ENCODE measurements at regions not wholly inside any gene's neighbourhood (a gene's known extent, or its start where the extent isn't known, plus 50 kb on each side); places are given as distances from the start of the nearest gene placed in this dataset.
"Not testable (repeated sequence)": the region's sequence is repeated elsewhere in the genome, so short reads cannot be mapped to it uniquely, and the experiment has no call there.

GRCh38 chr2:195552581-195552980, 104.4 kb upstream of the SLC39A10 start:
- no peaks in the 10 kb centered on the region for H3K9me3 ChIP-seq (ENCODE audit: low read length)
- no peak overlapping the region for H3K9ac ChIP-seq (ENCODE audit: low read length)
- no peaks in the 10 kb centered on the region for H3K27me3 ChIP-seq (ENCODE audit: low read length)
- no peaks in the 10 kb centered on the region for H3K79me2 ChIP-seq (ENCODE audit: low read length)
- H2AFZ ChIP-seq (ENCODE audit: low read length) = peak overlapping the region; percentile 17; the same call in 1 of the 2 replicates
- H3K4me3 ChIP-seq (ENCODE audit: low read length) = no peak overlapping the region
- no peak overlapping the region for H3K27ac ChIP-seq (ENCODE audit: low read length)
- H3K36me3 ChIP-seq (ENCODE audit: insufficient read depth, low read length) = no peaks in the 10 kb centered on the region
- H3K4me2 ChIP-seq (ENCODE audit: low read depth, low read length, poor library complexity, severe bottlenecking) = no peak overlapping the region
- no peaks in the 10 kb centered on the region for H3K9me2 ChIP-seq (replicated peaks; ENCODE audit: insufficient read depth, low read length)
- DNase-seq = no peak
- H4K20me1 ChIP-seq (ENCODE audit: insufficient read depth, low read depth, low read length) = no peaks in the 10 kb centered on the region
- H3K4me1 ChIP-seq (ENCODE audit: low read length) = peaks cover 10% of the 10 kb centered on the region

GRCh38 chr2:195548198-195548940, 108.7 kb upstream of the SLC39A10 start:
- no peak overlapping the region for H3K4me3 ChIP-seq (ENCODE audit: low read length)
- H3K9me2 ChIP-seq (replicated peaks; ENCODE audit: insufficient read depth, low read length) = no peaks in the 10 kb centered on the region
- no peak overlapping the region for H3K9ac ChIP-seq (ENCODE audit: low read length)
- peak; percentile 39 for DNase-seq
- H3K27me3 ChIP-seq (ENCODE audit: low read length) = no peaks in the 10 kb centered on the region
- H3K27ac ChIP-seq (ENCODE audit: low read length) = no peak overlapping the region
- H3K4me2 ChIP-seq (ENCODE audit: low read depth, low read length, poor library complexity, severe bottlenecking) = no peak overlapping the region
- H3K4me1 ChIP-seq (ENCODE audit: low read length) = no peaks in the 10 kb centered on the region
- no peaks in the 10 kb centered on the region for H3K79me2 ChIP-seq (ENCODE audit: low read length)
- H3K36me3 ChIP-seq (ENCODE audit: insufficient read depth, low read length) = no peaks in the 10 kb centered on the region
- no peaks in the 10 kb centered on the region for H4K20me1 ChIP-seq (ENCODE audit: insufficient read depth, low read depth, low read length)
- H2AFZ ChIP-seq (ENCODE audit: low read length) = no peak overlapping the region
- no peaks in the 10 kb centered on the region for H3K9me3 ChIP-seq (ENCODE audit: low read length)

GRCh38 chr2:195547268-195547840, 109.7 kb upstream of the SLC39A10 start:
- not testable (repeated sequence) for H3K9ac ChIP-seq (ENCODE audit: low read length); DNase-seq; H3K4me1 ChIP-seq (ENCODE audit: low read length); H3K9me2 ChIP-seq (replicated peaks; ENCODE audit: insufficient read depth, low read length); H3K4me3 ChIP-seq (ENCODE audit: low read length); H3K27ac ChIP-seq (ENCODE audit: low read length); H3K79me2 ChIP-seq (ENCODE audit: low read length); H3K36me3 ChIP-seq (ENCODE audit: insufficient read depth, low read length); H3K9me3 ChIP-seq (ENCODE audit: low read length); H4K20me1 ChIP-seq (ENCODE audit: insufficient read depth, low read depth, low read length); H3K4me2 ChIP-seq (ENCODE audit: low read depth, low read length, poor library complexity, severe bottlenecking); H3K27me3 ChIP-seq (ENCODE audit: low read length); H2AFZ ChIP-seq (ENCODE audit: low read length)

- Histone ChIP-seq H3K36me3 (ENCODE audit: insufficient read depth, low read length) (no peaks in the 10 kb centered on the region), H3K27me3 (ENCODE audit: low read length) (no peaks in the 10 kb centered on the region), H3K9me3 (ENCODE audit: low read length) (no peaks in the 10 kb centered on the region), H3K27ac (ENCODE audit: low read length) (no peak overlapping the region), H2AFZ (ENCODE audit: low read length) (no peak overlapping the region), H3K9ac (ENCODE audit: low read length) (no peak overlapping the region), H3K79me2 (ENCODE audit: low read length) (no peaks in the 10 kb centered on the region), H4K20me1 (ENCODE audit: insufficient read depth, low read depth, low read length) (no peaks in the 10 kb centered on the region), H3K9me2 (replicated peaks; ENCODE audit: insufficient read depth, low read length) (no peaks in the 10 kb centered on the region), H3K4me3 (ENCODE audit: low read length) (no peak overlapping the region), H3K4me2 (ENCODE audit: low read depth, low read length, poor library complexity, severe bottlenecking) (no peak overlapping the region), H3K4me1 (ENCODE audit: low read length) (no peaks in the 10 kb centered on the region)
- DNase-seq = no peak
These were observed 111.2 kb upstream of the SLC39A10 start for GRCh38 chr2:195545811-195546210.

GRCh38 chr2:195543902-195544894, 112.8 kb upstream of the SLC39A10 start:
- Histone ChIP-seq H2AFZ (ENCODE audit: low read length) (peak overlapping the region; percentile 80), H3K27ac (ENCODE audit: low read length) (no peak overlapping the region), H3K4me2 (ENCODE audit: low read depth, low read length, poor library complexity, severe bottlenecking) (no peak overlapping the region)

GRCh38 chr2:195543063-195543462, 114.0 kb upstream of the SLC39A10 start:
- H2AFZ ChIP-seq (ENCODE audit: low read length) = no peak overlapping the region
- no peaks in the 10 kb centered on the region for H3K9me2 ChIP-seq (replicated peaks; ENCODE audit: insufficient read depth, low read length)
- H3K4me2 ChIP-seq (ENCODE audit: low read depth, low read length, poor library complexity, severe bottlenecking) = no peak overlapping the region
- H3K9me3 ChIP-seq (ENCODE audit: low read length) = no peaks in the 10 kb centered on the region
- H3K27ac ChIP-seq (ENCODE audit: low read length) = no peak overlapping the region
- H3K9ac ChIP-seq (ENCODE audit: low read length) = no peak overlapping the region
- H3K4me1 ChIP-seq (ENCODE audit: low read length) = no peaks in the 10 kb centered on the region
- H3K79me2 ChIP-seq (ENCODE audit: low read length) = no peaks in the 10 kb centered on the region
- no peak for DNase-seq
- H3K36me3 ChIP-seq (ENCODE audit: insufficient read depth, low read length) = no peaks in the 10 kb centered on the region
- H3K27me3 ChIP-seq (ENCODE audit: low read length) = no peaks in the 10 kb centered on the region
- H4K20me1 ChIP-seq (ENCODE audit: insufficient read depth, low read depth, low read length) = no peaks in the 10 kb centered on the region
- no peak overlapping the region for H3K4me3 ChIP-seq (ENCODE audit: low read length)

More at GRCh38 chr2:195543902-195544894, 112.8 kb upstream of the SLC39A10 start:
- H3K9me3 ChIP-seq (ENCODE audit: low read length) = no peaks in the 10 kb centered on the region
- no peaks in the 10 kb centered on the region for H3K4me1 ChIP-seq (ENCODE audit: low read length)
- no peaks in the 10 kb centered on the region for H3K9me2 ChIP-seq (replicated peaks; ENCODE audit: insufficient read depth, low read length)
- H3K79me2 ChIP-seq (ENCODE audit: low read length) = no peaks in the 10 kb centered on the region
- no peak for DNase-seq
- no peaks in the 10 kb centered on the region for H4K20me1 ChIP-seq (ENCODE audit: insufficient read depth, low read depth, low read length)
- H3K36me3 ChIP-seq (ENCODE audit: insufficient read depth, low read length) = no peaks in the 10 kb centered on the region
- no peak overlapping the region for H3K4me3 ChIP-seq (ENCODE audit: low read length)
- H3K9ac ChIP-seq (ENCODE audit: low read length) = no peak overlapping the region
- H3K27me3 ChIP-seq (ENCODE audit: low read length) = no peaks in the 10 kb centered on the region

GRCh38 chr2:195542067-195542466, 115.0 kb upstream of the SLC39A10 start:
- no peaks in the 10 kb centered on the region for H3K79me2 ChIP-seq (ENCODE audit: low read length)
- no peak for DNase-seq
- no peaks in the 10 kb centered on the region for H3K36me3 ChIP-seq (ENCODE audit: insufficient read depth, low read length)
- H3K4me1 ChIP-seq (ENCODE audit: low read length) = no peaks in the 10 kb centered on the region
- H3K9me3 ChIP-seq (ENCODE audit: low read length) = no peaks in the 10 kb centered on the region
- H3K4me2 ChIP-seq (ENCODE audit: low read depth, low read length, poor library complexity, severe bottlenecking) = no peak overlapping the region
- H3K27ac ChIP-seq (ENCODE audit: low read length) = no peak overlapping the region
- no peaks in the 10 kb centered on the region for H4K20me1 ChIP-seq (ENCODE audit: insufficient read depth, low read depth, low read length)
- H3K27me3 ChIP-seq (ENCODE audit: low read length) = no peaks in the 10 kb centered on the region
- no peak overlapping the region for H3K4me3 ChIP-seq (ENCODE audit: low read length)
- no peak overlapping the region for H3K9ac ChIP-seq (ENCODE audit: low read length)
- H2AFZ ChIP-seq (ENCODE audit: low read length) = no peak overlapping the region
- H3K9me2 ChIP-seq (replicated peaks; ENCODE audit: insufficient read depth, low read length) = no peaks in the 10 kb centered on the region

- H3K4me1 ChIP-seq (ENCODE audit: low read length) = peaks cover 8% of the 10 kb centered on the region
- no peak overlapping the region for H3K4me2 ChIP-seq (ENCODE audit: low read depth, low read length, poor library complexity, severe bottlenecking)
- no peaks in the 10 kb centered on the region for H4K20me1 ChIP-seq (ENCODE audit: insufficient read depth, low read depth, low read length)
- H3K27ac ChIP-seq (ENCODE audit: low read length) = no peak overlapping the region
- no peaks in the 10 kb centered on the region for H3K27me3 ChIP-seq (ENCODE audit: low read length)
- H3K9ac ChIP-seq (ENCODE audit: low read length) = no peak overlapping the region
- no peak overlapping the region for H2AFZ ChIP-seq (ENCODE audit: low read length)
- DNase-seq = no peak
- no peaks in the 10 kb centered on the region for H3K36me3 ChIP-seq (ENCODE audit: insufficient read depth, low read length)
- H3K4me3 ChIP-seq (ENCODE audit: low read length) = no peak overlapping the region
- H3K9me2 ChIP-seq (replicated peaks; ENCODE audit: insufficient read depth, low read length) = no peaks in the 10 kb centered on the region
- H3K79me2 ChIP-seq (ENCODE audit: low read length) = no peaks in the 10 kb centered on the region
- H3K9me3 ChIP-seq (ENCODE audit: low read length) = no peaks in the 10 kb centered on the region
These were observed 118.1 kb upstream of the SLC39A10 start for GRCh38 chr2:195538937-195539336.

Data from Karpas-422 (cell line).